Eye (tissue), 1 donor: ENCODE measurements at regions not wholly inside any gene's neighbourhood (a gene's known extent, or its start where the extent isn't known, plus 50 kb on each side); places are given as distances from the start of the nearest gene placed in this dataset.

Experiments
- DNase-seq: peaks from one replicate; pipeline ENCODE4 v3.0.0-alpha.2; 2015

GRCh38 chr4:189049682-189050081 is 891.0 kb upstream of the FRG1 start:
- peak; percentile 4 for DNase-seq

- DNase-seq: no peak
Measured at GRCh38 chr4:189050643-189051042, 890.0 kb upstream of the FRG1 start.

- DNase-seq: no peak
Measured at GRCh38 chr4:189053621-189054020, 887.1 kb upstream of the FRG1 start.

DNA sequence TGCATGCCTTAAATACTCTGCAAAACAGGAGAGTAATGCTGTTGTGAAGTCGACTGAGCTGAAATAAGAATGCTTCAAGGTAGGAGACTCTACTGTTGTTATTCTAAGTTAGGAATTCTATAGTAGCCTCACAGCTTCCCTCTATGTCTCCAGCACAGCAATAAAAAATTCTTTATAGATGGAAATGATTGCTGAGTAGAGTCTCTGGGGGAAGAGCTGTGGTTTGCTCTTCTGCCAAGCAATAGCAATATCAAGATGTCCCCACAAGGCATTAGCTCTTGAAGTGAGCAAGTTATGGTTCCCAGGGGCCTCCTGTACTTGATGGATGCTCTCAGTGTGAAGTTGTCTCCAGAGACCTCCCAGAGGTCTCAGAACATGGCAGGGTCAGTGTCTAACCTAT is 880.6 kb upstream of the FRG1 start:
- DNase-seq: peak; percentile 49

- DNase-seq: no peak
Measured at GRCh38 chr4:189062047-189062820, 878.4 kb upstream of the FRG1 start.

DNA sequence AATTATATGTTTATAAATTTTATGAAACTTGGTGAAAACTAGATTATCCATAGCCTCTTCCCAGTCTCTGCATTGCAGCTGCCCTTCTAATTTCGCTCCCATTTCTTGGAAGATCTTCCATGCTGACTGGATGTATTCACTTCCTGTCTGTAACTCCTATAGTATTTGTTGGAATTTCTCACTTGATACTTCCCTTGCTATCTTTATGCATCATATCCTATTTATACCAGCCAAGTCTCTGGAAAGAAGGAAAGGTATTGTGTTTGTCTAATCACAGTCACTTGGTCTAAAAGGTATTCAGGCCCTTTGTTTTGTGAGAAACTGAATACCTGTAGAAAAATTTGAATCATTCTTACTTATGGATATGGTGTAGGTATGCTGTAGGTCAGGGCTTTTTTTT is 870.9 kb upstream of the FRG1 start:
- no peak for DNase-seq

- DNase-seq: no peak
Measured at GRCh38 chr4:189071241-189071640, 869.4 kb upstream of the FRG1 start.

- no peak for DNase-seq
Measured at GRCh38 chr4:189073739-189074138, 866.9 kb upstream of the FRG1 start.

GRCh38 chr4:189081826-189082225 is 858.8 kb upstream of the FRG1 start:
- no peak for DNase-seq

DNA sequence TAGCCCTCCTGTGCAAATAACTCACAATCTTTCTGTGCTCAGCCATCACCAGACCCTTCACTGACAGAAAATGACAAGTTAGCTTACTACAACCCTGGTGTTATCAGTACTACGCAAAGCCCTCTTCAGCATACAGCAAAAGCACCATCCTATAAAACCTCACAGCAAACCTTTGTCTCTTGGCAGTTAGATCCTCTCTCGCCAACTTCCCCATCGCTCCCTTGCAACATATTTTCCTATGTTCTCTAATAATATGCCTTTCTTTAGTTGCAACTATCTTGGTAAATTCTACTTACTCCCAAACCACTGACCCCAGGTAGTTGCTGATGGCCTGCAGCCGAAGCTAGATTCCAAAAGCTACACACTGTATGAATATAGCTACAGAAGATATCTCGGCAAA is 856.9 kb upstream of the FRG1 start:
- DNase-seq: no peak

- no peak for DNase-seq
Measured at GRCh38 chr4:189084671-189085070, 856.0 kb upstream of the FRG1 start.

DNA sequence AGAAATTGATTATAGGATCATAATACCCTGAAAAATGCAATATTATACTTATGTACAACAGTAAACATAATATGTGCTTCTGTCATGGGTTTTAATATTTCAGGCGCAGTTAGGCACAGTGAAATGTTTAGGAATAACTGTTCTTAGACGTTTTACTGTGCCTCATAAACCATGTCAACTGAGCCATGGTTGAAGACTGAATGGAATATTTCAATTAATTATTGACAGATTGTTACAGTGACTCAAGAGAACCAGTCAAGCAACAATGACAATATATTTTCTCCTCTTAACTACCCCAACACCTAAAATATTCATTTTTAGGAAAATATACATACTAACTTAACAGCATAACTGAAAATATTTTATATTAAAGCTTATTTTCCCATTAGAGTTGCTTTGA is 852.7 kb upstream of the FRG1 start:
- no peak for DNase-seq

GRCh38 chr4:189088780-189089179 is 851.9 kb upstream of the FRG1 start:
- peak; percentile 8 for DNase-seq

GRCh38 chr4:189090174-189090814 is 850.4 kb upstream of the FRG1 start:
- no peak for DNase-seq

DNA sequence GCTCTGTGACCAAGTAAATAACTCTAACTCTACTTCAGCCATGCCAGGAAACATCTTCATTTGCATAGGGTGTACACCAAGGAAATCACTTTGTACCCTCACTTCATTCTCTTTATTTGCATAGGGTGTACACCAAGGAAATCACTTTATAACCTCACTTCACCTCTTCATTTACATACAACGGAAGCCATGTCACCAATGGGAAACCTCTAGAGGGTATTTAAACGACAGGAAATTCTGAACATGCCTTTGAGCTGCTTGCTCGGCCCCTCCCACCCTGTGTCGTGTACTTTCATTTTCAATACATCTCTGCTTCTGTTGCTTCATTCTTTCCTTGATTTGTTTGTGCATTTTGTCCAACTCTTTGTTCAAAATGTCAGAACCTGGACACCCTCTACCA is 848.1 kb upstream of the FRG1 start:
- no peak for DNase-seq

GRCh38 chr4:189096108-189096507 is 844.6 kb upstream of the FRG1 start:
- DNase-seq: no peak

GRCh38 chr4:189096717-189097116 is 844.0 kb upstream of the FRG1 start:
- no peak for DNase-seq

DNA sequence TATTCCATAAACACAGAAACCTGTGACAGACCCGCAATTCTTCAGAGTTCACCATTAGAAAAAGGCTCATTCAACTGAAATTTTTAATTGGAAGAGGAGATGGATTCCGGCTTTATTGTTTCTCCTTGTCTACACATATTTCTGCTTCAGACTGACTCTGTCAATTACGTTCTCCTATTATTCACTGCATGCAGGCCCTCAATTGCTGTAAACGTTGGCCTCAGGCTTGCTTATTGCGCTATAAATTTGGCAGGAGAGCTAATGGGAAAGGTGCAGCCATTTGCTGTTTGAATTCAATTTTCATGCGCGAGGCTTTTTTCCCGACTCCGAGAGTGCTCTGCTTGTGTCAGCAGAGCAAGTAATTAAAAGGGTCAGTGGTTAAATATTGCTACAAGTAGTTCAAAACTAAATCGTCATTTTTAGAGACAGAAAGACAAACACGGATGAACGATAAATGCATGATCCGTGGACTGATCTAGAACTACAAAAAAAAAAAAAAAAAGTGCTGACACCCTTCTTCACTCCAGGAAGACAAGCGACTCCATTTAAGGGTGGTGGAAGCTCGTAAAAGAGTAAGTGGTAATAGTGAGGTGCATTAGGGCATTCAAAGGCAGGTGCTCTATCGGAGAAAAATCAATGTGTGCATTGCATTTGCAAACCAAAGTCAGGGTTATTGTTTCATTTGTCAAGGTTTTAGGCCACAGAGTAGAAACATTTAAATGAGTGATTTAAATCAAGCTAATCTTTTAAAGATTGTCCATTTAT is 841.6 kb upstream of the FRG1 start:
- peak; percentile 35 for DNase-seq

DNA sequence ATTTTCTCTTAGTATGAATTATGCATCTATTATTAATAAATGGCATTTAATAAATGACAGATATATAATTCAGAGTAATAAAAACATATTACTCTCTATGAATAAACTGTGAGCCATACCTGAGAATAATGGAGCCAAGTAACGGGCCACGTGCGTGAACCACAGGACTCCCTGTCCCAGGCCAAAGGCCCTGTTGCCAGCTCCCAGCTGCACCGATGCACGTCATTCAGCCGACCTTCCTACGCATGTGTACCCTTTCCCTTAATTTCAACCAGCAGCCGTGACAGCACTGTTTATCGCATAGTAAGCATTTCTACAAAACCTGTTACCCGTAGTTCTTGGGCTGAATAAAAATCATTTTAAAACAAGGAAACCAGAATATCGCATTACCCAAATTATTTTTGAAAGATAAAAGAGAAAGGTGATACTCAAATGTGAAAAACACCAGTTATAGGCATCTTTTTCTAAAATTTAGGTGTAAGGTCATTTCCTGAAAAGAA is 827.2 kb upstream of the FRG1 start:
- DNase-seq: no peak

DNA sequence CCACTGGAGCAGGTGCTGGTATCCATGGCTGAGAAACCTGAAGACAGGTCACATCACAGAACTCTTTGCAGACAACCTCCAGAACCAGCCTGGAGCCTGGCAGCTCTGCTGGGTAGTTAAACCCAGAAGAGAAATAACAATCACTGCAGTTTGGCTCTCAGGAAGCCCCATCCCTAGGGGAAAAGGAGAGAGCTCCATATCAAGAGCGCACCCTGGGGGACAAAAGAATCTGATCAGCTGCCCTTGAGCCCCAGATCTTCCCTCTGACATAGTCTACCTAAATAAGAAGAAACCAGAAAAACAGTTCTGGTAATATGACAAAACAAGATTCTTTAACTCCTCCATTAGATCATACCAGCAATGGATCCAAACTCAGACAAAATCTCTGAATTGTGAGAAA is 823.2 kb upstream of the FRG1 start:
- DNase-seq: no peak

DNA sequence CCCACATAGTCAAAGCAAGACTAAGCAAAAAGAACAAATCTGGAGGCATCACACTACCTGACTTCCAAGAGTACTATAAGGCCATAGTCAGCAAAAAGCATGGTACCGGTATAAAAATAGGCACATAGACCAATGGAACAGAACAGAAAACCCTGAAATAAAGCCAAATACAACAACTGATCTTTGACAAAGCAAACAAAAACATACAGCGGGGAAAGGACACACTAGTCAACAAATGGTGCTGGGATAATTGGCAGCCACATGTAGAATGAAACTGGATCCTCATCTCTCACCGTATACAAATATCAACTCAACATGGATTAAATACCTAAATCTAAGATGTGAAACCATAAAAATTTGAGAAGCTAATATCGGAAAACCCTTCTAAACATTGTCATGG is 819.3 kb upstream of the FRG1 start:
- no peak for DNase-seq

GRCh38 chr4:189124149-189124758 is 816.4 kb upstream of the FRG1 start:
- peak; percentile 75 for DNase-seq

GRCh38 chr4:189124791-189125190 is 815.9 kb upstream of the FRG1 start:
- no peak for DNase-seq
